ENCODE measurements at regions not wholly inside any gene's neighbourhood (a gene's known extent, or its start where the extent isn't known, plus 50 kb on each side); places are given as distances from the start of the nearest gene placed in this dataset.

DNA sequence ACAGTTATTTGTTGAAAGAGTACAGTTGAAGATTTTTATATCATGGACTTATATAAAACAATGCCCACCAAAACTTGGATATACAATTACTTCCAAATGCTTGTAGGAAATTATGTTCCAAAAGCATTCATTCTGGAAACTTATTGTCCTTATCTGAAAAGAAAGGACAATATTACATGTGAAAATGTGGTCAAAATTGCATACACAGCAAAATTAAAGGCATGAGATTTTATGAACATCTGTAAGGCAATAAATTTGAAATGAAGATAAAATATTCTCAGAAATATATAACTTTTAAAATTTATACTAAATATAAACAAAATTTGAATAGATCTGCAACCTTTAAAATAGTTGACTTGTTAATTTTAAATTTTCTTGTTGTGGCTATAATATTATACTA lies 1173.8 kb downstream of the NLGN4X start:
- TF ChIP-seq CTCF (IDR thresholded peaks at IDR 0.05; ENCODE audit: low read length) (no peak), EZH2 (IDR thresholded peaks at IDR 0.05; ENCODE audit: borderline replicate concordance, low read length) (no peak)

Data from OCI-LY1 (cell line).